A673 (cell line): ENCODE measurements at regions not wholly inside any gene's neighbourhood (a gene's known extent, or its start where the extent isn't known, plus 50 kb on each side); places are given as distances from the start of the nearest gene placed in this dataset.
A peak's percentile ranks its signal among the peaks of the same experiment; 100 is the strongest.

ENCODE experiments used
- BruUV-seq: library from RNA; stranded (reverse); fragments of 400-500 nt; replicated peaks from 2 replicates; lab custom pipeline; 2021; lab: Mats Ljungman, UMichigan
- CTCF ChIA-PET: fragments of 300-600 bp; sonication (Branson Sonifier 250); formaldehyde crosslinking; loops from one replicate; lab custom pipeline; 2022; ENCODE audit warnings: antibody characterized with exemption; lab: Charles Lee
- POLR2A ChIA-PET: fragments of 300-600 bp; sonication (Branson Sonifier 250); formaldehyde crosslinking; loops from one replicate; lab custom pipeline; 2022; ENCODE audit warnings: antibody characterized with exemption; ENCODE audit not compliant: low non-redundant PET; lab: Charles Lee
- DNase-seq: peaks from one replicate; pipeline ENCODE4 v3.0.0-alpha.2; 2015; ENCODE audit warnings: low spot score
- H3K27ac ChIP-seq: fragments of 200-600 bp; sonication (generic); 2 replicates; pipeline ENCODE4 v1.5.1; 2016; ENCODE audit warnings: mixed run types, low read depth, mild to moderate bottlenecking, mixed read lengths, antibody characterized with exemption, low read length; ENCODE audit not compliant: poor library complexity, severe bottlenecking
- H3K27me3 ChIP-seq: fragments of 200-600 bp; sonication (generic); replicated peaks from 2 replicates; pipeline ENCODE4 v1.6.1; 2017; ENCODE audit warnings: mixed run types, low read depth, mild to moderate bottlenecking, mixed read lengths, antibody characterized with exemption, low read length; ENCODE audit not compliant: insufficient read depth, poor library complexity
- H3K36me3 ChIP-seq: fragments of 200-600 bp; sonication (generic); 2 replicates; pipeline ENCODE4 v1.6.1; 2016; ENCODE audit warnings: mixed run types, mild to moderate bottlenecking, mixed read lengths, antibody characterized with exemption, low read length; ENCODE audit not compliant: insufficient read depth, poor library complexity, severe bottlenecking
- H3K4me1 ChIP-seq: fragments of 200-600 bp; sonication (generic); 2 replicates; pipeline ENCODE4 v1.6.1; 2017; ENCODE audit warnings: mixed run types, mild to moderate bottlenecking, mixed read lengths, antibody characterized with exemption, low read length; ENCODE audit not compliant: insufficient read depth, poor library complexity, severe bottlenecking
- H3K4me3 ChIP-seq: fragments of 200-600 bp; sonication (generic); 2 replicates; pipeline ENCODE4 v1.5.1; 2016; ENCODE audit warnings: low read depth, mixed run types, mild to moderate bottlenecking, mixed read lengths, low read length; ENCODE audit not compliant: poor library complexity, severe bottlenecking
- H3K9me3 ChIP-seq: fragments of 200-600 bp; sonication (generic); 2 replicates; pipeline ENCODE4 v1.6.1; 2016; ENCODE audit warnings: mixed run types, low read depth, mild to moderate bottlenecking, mixed read lengths, antibody characterized with exemption, low read length; ENCODE audit not compliant: poor library complexity, severe bottlenecking
- CTCF ChIP-seq: fragments of 300-800, 200-600 bp; sonication (generic); conservative IDR thresholded peaks from 2 replicates; pipeline ENCODE4 v1.5.1; 2017; ENCODE audit warnings: low read depth, mild to moderate bottlenecking, antibody characterized with exemption, low read length, moderate library complexity, mixed read lengths
- EZH2 ChIP-seq: fragments of 200-600 bp; sonication (generic); IDR thresholded peaks from 2 replicates; pipeline ENCODE4 v1.6.1; 2017; ENCODE audit warnings: borderline replicate concordance, low read depth, mild to moderate bottlenecking, mixed read lengths, antibody characterized with exemption, low read length; ENCODE audit not compliant: poor library complexity, severe bottlenecking
- intact Hi-C: fragments of 100-400 bp; cut with micrococcal nuclease; formaldehyde crosslinking; loops from one replicate; pipeline ENCODE4 v1.10.0; 2022; ENCODE audit not compliant: unreplicated experiment

- TF ChIP-seq EZH2 (no peak), CTCF (no peak)
- POLR2A ChIA-PET = no interaction called here
- intact Hi-C loops = no loop called here
Measured at GRCh38 chr12:127077262-127078045, 1189.5 kb upstream of the TMEM132C start.

GRCh38 chr12:127078577-127079350 lies 1188.2 kb upstream of the TMEM132C start:
- POLR2A ChIA-PET = no interaction called here
- no peaks in the 10 kb centered on the region for H3K36me3 ChIP-seq
- TSS peak; percentile 84 for BruUV-seq
- intact Hi-C loops = no loop called here
- CTCF ChIA-PET = no interaction called here
- peak overlapping the region; percentile 82 for H3K27ac ChIP-seq
- H3K4me3 ChIP-seq = no peak overlapping the region
- no peaks in the 10 kb centered on the region for H3K9me3 ChIP-seq
- no peak for TF ChIP-seq EZH2
- TF ChIP-seq CTCF = no peak
- no peaks in the 10 kb centered on the region for H3K27me3 ChIP-seq
- peak; percentile 89 for DNase-seq
- H3K4me1 ChIP-seq = peaks cover 75% of the 10 kb centered on the region

More at GRCh38 chr12:127077262-127078045, 1189.5 kb upstream of the TMEM132C start:
- no peak overlapping the region for H3K4me3 ChIP-seq
- no TSS peak for BruUV-seq
- H3K27me3 ChIP-seq = no peaks in the 10 kb centered on the region
- CTCF ChIA-PET = no interaction called here
- H3K27ac ChIP-seq = peak overlapping the region; percentile 82
- no peaks in the 10 kb centered on the region for H3K9me3 ChIP-seq
- H3K36me3 ChIP-seq = no peaks in the 10 kb centered on the region
- H3K4me1 ChIP-seq = peaks cover 68% of the 10 kb centered on the region
- no peak for DNase-seq

- no peak for TF ChIP-seq EZH2
- no peak for TF ChIP-seq CTCF
- ChIA-PET CTCF (no interaction called here), POLR2A (no interaction called here)
- Histone ChIP-seq H3K4me1 (peaks cover 75% of the 10 kb centered on the region), H3K9me3 (no peaks in the 10 kb centered on the region), H3K27ac (peak overlapping the region; percentile 82), H3K4me3 (no peak overlapping the region), H3K27me3 (no peaks in the 10 kb centered on the region), H3K36me3 (no peaks in the 10 kb centered on the region)
- BruUV-seq = no TSS peak
- intact Hi-C loops = no loop called here
- DNase-seq = no peak
Measured at GRCh38 chr12:127079636-127080035, 1187.3 kb upstream of the TMEM132C start.
